B cell (primary cell): ENCODE measurements at regions not wholly inside any gene's neighbourhood (a gene's known extent, or its start where the extent isn't known, plus 50 kb on each side); places are given as distances from the start of the nearest gene placed in this dataset.

ENCODE experiments used
- EZH2 ChIP-seq: IDR thresholded peaks from 2 replicates; pipeline ENCODE4 v1.6.1; 2012; ENCODE audit warnings: borderline replicate concordance, low read depth, mild to moderate bottlenecking, moderate library complexity, low read length; ENCODE audit not compliant: insufficient read depth, poor library complexity, severe bottlenecking
- TF ChIP-seq, protein P1 (sequence below): fragments of 200-600 bp; IDR thresholded peaks from one replicate; pipeline ENCODE4 v1.8.0; 2022; ENCODE audit warnings: antibody characterized with exemption, mild to moderate bottlenecking

DNA sequence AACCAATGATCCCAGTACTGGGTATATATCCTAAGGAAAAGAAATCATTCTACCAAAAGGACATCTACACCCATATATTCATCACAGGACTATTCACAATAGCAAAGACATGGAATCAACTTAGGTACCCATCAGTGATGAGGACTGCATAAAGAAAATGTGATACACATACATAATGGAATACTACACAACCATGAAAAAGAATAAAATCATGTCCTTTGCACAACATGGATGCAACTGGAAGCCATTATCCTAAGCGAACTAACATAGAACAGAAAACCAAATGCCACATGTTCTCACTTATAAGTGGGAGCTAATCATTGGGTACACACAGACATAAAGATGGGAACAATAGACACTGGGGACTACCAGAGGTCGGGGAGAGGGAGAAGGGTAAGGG is 86.0 kb upstream of the LGR5 start:
- TF ChIP-seq, protein P1, sequence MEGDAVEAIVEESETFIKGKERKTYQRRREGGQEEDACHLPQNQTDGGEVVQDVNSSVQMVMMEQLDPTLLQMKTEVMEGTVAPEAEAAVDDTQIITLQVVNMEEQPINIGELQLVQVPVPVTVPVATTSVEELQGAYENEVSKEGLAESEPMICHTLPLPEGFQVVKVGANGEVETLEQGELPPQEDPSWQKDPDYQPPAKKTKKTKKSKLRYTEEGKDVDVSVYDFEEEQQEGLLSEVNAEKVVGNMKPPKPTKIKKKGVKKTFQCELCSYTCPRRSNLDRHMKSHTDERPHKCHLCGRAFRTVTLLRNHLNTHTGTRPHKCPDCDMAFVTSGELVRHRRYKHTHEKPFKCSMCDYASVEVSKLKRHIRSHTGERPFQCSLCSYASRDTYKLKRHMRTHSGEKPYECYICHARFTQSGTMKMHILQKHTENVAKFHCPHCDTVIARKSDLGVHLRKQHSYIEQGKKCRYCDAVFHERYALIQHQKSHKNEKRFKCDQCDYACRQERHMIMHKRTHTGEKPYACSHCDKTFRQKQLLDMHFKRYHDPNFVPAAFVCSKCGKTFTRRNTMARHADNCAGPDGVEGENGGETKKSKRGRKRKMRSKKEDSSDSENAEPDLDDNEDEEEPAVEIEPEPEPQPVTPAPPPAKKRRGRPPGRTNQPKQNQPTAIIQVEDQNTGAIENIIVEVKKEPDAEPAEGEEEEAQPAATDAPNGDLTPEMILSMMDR: no peak
- no peak for TF ChIP-seq EZH2
